ENCODE measurements at regions not wholly inside any gene's neighbourhood (a gene's known extent, or its start where the extent isn't known, plus 50 kb on each side); places are given as distances from the start of the nearest gene placed in this dataset.

DNA sequence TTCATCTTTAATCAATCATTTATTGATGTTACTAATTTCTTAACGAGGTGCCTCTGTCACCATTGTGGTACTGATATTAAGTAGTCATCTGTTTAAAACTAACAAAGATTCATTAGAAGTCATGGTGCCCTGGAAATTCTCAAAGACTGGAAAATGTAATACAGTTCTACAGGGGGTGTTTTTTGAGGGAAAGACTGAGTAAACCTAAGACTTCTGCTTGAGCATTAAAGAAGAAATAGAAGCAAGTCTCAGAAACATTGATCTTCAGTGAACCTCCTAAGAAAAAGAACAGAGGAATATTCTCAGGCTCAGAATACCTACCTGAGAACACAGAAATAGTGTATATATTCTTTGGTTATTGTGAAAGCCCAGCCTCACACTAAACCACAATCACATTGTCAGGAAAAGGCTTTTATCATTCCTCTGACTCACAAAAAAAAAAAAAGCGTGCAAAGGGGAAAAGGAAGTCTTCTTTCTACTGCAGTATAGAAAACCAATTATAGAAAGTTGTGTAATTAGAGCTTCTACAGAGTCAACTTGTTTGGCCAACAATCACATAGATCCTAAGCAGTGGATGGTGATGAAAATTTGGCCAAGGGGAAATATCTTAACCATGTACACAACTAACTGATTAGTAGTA, 60.8 kb downstream of the HINT1 start:
- no peak for TF ChIP-seq CTCF (IDR thresholded peaks at IDR 0.05)
- no peak for TF ChIP-seq POLR2A (IDR thresholded peaks at IDR 0.05)
